WTC11 (cell line): ENCODE measurements at regions not wholly inside any gene's neighbourhood (a gene's known extent, or its start where the extent isn't known, plus 50 kb on each side); places are given as distances from the start of the nearest gene placed in this dataset.

Experiments used
- ATAC-seq: fragments of 200-7000 bp; cut with Tn5 transposase; 2 replicates; pipeline ENCODE4 v1.10.0; 2021; ENCODE audit warnings: mild to moderate bottlenecking, moderate library complexity
- CTCF ChIA-PET: fragments of 300-600 bp; sonication (Branson Sonifier 250); formaldehyde crosslinking; loops from one replicate; lab custom pipeline; 2021; ENCODE audit warnings: antibody characterized with exemption; lab: Charles Lee
- POLR2A ChIA-PET: fragments of 350-600 bp; sonication (Branson Sonifier 250); formaldehyde crosslinking; loops from one replicate; lab custom pipeline; 2021; ENCODE audit warnings: antibody characterized with exemption; lab: Charles Lee
- DNase-seq: peaks from one replicate; pipeline ENCODE4 v3.0.0; 2021; ENCODE audit warnings: low spot score
- H3K27ac Mint-ChIP-seq: 2 replicates; pipeline ENCODE4 v1.8.0; 2021; ENCODE audit warnings: mixed read lengths
- H3K27me3 Mint-ChIP-seq: 2 replicates; pipeline ENCODE4 v1.8.0; 2021; ENCODE audit warnings: low read depth, mild to moderate bottlenecking, moderate library complexity, mixed read lengths
- H3K36me3 Mint-ChIP-seq: 2 replicates; pipeline ENCODE4 v1.8.0; 2021; ENCODE audit warnings: mixed read lengths
- H3K4me1 Mint-ChIP-seq: 2 replicates; pipeline ENCODE4 v1.8.0; 2022; ENCODE audit warnings: mixed read lengths
- H3K4me3 Mint-ChIP-seq: 2 replicates; pipeline ENCODE4 v1.8.0; 2021; ENCODE audit warnings: mild to moderate bottlenecking, moderate library complexity, mixed read lengths
- H3K9me3 Mint-ChIP-seq: 2 replicates; pipeline ENCODE4 v1.8.0; 2021; ENCODE audit warnings: mixed read lengths
- CREB1 ChIP-seq: sonication (generic); formaldehyde crosslinking; IDR thresholded peaks from 2 replicates; pipeline ENCODE4 v1.8.0; 2023; ENCODE audit warnings: mild to moderate bottlenecking, missing genetic modification reagents
- GABPB1 ChIP-seq: sonication (generic); formaldehyde crosslinking; IDR thresholded peaks from 2 replicates; pipeline ENCODE4 v1.8.1; 2023; ENCODE audit warnings: mild to moderate bottlenecking, missing genetic modification reagents
- GRHL2 ChIP-seq: fragments of 250-450 bp; sonication (Bioruptor Pico); IDR thresholded peaks from 2 replicates; pipeline ENCODE4 v1.8.0; 2022; ENCODE audit warnings: mild to moderate bottlenecking, moderate library complexity; ENCODE audit not compliant: insufficient replicate concordance, severe bottlenecking
- JUN ChIP-seq: sonication (generic); formaldehyde crosslinking; IDR thresholded peaks from 2 replicates; pipeline ENCODE4 v1.8.0; 2023; ENCODE audit warnings: mild to moderate bottlenecking, missing genetic modification reagents
- NFYB ChIP-seq: sonication (generic); formaldehyde crosslinking; conservative IDR thresholded peaks from 2 replicates; pipeline ENCODE4 v1.8.0; 2022; ENCODE audit warnings: low read depth, missing genetic modification reagents
- NR2C2 ChIP-seq: sonication (generic); formaldehyde crosslinking; IDR thresholded peaks from 2 replicates; pipeline ENCODE4 v1.8.0; 2022; ENCODE audit warnings: mild to moderate bottlenecking, missing genetic modification reagents
- ZNF232 ChIP-seq: sonication (generic); formaldehyde crosslinking; IDR thresholded peaks from 2 replicates; pipeline ENCODE4 v1.8.0; 2022; ENCODE audit warnings: mild to moderate bottlenecking, missing genetic modification reagents
- TF ChIP-seq, protein P1 (sequence below): fragments of 250-450 bp; sonication (Bioruptor Pico); conservative IDR thresholded peaks from 2 replicates; pipeline ENCODE4 v1.9.0; 2021; ENCODE audit warnings: mild to moderate bottlenecking
- TF ChIP-seq, protein P2 (sequence below): sonication (generic); formaldehyde crosslinking; IDR thresholded peaks from 2 replicates; pipeline ENCODE4 v1.8.0; 2023; ENCODE audit warnings: missing genetic modification reagents
- TF ChIP-seq, protein P3 (sequence below): sonication (generic); formaldehyde crosslinking; conservative IDR thresholded peaks from 2 replicates; pipeline ENCODE4 v1.8.1; 2022; ENCODE audit warnings: mild to moderate bottlenecking, missing genetic modification reagents
- TF ChIP-seq, protein P4 (sequence below): sonication (generic); formaldehyde crosslinking; IDR thresholded peaks from 2 replicates; pipeline ENCODE4 v1.8.0; 2023; ENCODE audit warnings: missing genetic modification reagents, mild to moderate bottlenecking, borderline replicate concordance
- TF ChIP-seq, protein P5 (sequence below): sonication (generic); formaldehyde crosslinking; IDR thresholded peaks from 2 replicates; pipeline ENCODE4 v1.8.0; 2022; ENCODE audit warnings: mild to moderate bottlenecking, missing genetic modification reagents
- TF ChIP-seq, protein P6 (sequence below): sonication (generic); formaldehyde crosslinking; IDR thresholded peaks from 2 replicates; pipeline ENCODE4 v1.8.1; 2022; ENCODE audit warnings: mild to moderate bottlenecking, moderate library complexity, missing genetic modification reagents
- TF ChIP-seq, protein P7 (sequence below): fragments of 200-600 bp; IDR thresholded peaks from 2 replicates; pipeline ENCODE4 v1.8.0; 2022; ENCODE audit warnings: antibody characterized with exemption
- TF ChIP-seq, protein P8 (sequence below): sonication (generic); formaldehyde crosslinking; IDR thresholded peaks from 2 replicates; pipeline ENCODE4 v1.8.1; 2022; ENCODE audit warnings: low read depth, missing genetic modification reagents, borderline replicate concordance

DNA sequence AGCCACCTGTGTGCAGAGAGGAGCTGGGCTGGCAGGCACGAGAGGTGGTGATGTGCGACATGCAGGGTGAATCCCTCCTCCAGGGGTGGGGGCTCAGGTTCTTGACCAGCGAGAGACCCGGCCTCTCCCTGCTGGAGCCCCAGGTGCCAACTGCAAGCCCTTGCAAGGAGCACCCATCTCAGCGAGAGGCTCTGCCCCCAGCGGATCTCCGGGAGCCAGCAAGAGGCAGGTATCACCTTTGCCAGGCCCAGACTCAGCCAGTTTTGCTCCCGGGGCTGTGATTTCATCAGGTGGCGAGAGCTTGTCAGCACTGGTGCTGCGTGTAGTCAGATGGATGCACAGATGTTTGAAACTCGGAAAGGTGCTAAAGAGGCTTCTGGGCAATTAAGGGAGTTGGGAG is 87.7 kb downstream of the TFAP2C start:
- ChIA-PET POLR2A (no interaction called here), CTCF (interaction anchor here (1.0 kb wide), 1 partner anchor 257 kb away, joined by 5 read pairs; no protein-coding TSS in a partner anchor)
- peak; percentile 14 for DNase-seq

DNA sequence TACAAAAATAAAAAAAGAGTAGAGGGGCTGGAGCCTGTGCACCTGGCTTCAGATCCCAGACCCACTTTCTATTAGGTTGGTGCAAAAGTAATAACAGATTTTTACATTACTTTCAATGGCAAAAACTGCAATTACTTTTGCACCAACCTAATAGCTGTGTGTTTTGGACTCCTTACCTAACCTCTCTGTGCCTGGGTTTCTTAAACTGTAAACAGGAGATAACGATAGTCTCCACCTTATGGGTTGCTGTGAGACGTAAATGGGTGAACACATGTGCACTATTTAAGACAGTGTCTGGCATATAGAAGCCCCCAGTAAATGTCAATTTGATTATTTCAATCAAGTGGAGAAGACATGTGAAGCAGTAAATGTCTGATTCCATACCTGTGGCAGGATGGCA is 89.7 kb downstream of the TFAP2C start:
- peaks cover 11% of the 10 kb centered on the region for H3K4me1 Mint-ChIP-seq
- H3K4me3 Mint-ChIP-seq, result no peak overlapping the region
- H3K9me3 Mint-ChIP-seq, result no peaks in the 10 kb centered on the region
- no peaks in the 10 kb centered on the region for H3K36me3 Mint-ChIP-seq
- POLR2A ChIA-PET, result no interaction called here
- no peaks in the 10 kb centered on the region for H3K27me3 Mint-ChIP-seq
- DNase-seq (no peak), ATAC-seq (no peak)
- CTCF ChIA-PET, result no interaction called here
- no peak overlapping the region for H3K27ac Mint-ChIP-seq
- TF ChIP-seq ZNF232 (CRISPR knock-in tag), result no peak
- TF ChIP-seq, protein P1, sequence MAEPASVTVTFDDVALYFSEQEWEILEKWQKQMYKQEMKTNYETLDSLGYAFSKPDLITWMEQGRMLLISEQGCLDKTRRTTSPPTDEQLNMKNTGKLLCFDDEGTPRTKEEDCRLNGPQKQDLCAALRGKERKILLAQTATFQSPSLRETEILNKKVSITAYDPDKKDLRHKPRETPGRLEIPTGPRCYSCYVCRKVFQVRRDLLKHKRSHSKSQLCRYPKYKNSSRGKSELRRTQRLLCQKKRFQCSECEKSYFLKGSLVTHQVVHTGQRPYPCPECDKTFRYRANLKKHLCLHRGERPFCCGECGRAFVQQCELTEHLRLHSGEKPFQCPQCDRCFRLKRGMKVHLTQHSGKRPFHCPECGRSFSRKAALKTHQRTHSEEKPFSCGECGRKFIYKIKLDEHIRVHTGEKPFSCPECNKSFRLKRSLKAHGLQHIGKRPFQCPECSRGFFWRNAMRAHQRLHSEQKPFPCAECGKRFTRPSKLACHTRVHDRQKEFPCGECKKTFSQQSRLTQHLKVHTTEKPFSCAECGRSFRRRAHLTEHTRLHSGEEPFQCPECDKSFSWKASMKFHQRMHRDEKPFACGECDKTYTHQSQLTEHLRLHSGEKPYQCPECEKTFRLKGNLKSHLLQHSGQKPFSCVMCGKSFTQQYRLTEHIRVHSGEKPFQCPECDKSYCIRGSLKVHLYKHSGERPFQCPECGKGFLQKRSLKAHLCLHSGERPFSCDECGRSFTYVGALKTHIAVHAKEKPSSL (CRISPR knock-in tag), result no peak
- TF ChIP-seq NFYB (CRISPR knock-in tag), result no peak
- TF ChIP-seq, protein P2, sequence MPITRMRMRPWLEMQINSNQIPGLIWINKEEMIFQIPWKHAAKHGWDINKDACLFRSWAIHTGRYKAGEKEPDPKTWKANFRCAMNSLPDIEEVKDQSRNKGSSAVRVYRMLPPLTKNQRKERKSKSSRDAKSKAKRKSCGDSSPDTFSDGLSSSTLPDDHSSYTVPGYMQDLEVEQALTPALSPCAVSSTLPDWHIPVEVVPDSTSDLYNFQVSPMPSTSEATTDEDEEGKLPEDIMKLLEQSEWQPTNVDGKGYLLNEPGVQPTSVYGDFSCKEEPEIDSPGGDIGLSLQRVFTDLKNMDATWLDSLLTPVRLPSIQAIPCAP (CRISPR knock-in tag), result no peak
- TF ChIP-seq, protein P3, sequence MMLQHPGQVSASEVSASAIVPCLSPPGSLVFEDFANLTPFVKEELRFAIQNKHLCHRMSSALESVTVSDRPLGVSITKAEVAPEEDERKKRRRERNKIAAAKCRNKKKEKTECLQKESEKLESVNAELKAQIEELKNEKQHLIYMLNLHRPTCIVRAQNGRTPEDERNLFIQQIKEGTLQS, result no peak
- TF ChIP-seq GRHL2 (CRISPR knock-in tag), result no peak
- TF ChIP-seq NR2C2, result no peak
- TF ChIP-seq, protein P4, sequence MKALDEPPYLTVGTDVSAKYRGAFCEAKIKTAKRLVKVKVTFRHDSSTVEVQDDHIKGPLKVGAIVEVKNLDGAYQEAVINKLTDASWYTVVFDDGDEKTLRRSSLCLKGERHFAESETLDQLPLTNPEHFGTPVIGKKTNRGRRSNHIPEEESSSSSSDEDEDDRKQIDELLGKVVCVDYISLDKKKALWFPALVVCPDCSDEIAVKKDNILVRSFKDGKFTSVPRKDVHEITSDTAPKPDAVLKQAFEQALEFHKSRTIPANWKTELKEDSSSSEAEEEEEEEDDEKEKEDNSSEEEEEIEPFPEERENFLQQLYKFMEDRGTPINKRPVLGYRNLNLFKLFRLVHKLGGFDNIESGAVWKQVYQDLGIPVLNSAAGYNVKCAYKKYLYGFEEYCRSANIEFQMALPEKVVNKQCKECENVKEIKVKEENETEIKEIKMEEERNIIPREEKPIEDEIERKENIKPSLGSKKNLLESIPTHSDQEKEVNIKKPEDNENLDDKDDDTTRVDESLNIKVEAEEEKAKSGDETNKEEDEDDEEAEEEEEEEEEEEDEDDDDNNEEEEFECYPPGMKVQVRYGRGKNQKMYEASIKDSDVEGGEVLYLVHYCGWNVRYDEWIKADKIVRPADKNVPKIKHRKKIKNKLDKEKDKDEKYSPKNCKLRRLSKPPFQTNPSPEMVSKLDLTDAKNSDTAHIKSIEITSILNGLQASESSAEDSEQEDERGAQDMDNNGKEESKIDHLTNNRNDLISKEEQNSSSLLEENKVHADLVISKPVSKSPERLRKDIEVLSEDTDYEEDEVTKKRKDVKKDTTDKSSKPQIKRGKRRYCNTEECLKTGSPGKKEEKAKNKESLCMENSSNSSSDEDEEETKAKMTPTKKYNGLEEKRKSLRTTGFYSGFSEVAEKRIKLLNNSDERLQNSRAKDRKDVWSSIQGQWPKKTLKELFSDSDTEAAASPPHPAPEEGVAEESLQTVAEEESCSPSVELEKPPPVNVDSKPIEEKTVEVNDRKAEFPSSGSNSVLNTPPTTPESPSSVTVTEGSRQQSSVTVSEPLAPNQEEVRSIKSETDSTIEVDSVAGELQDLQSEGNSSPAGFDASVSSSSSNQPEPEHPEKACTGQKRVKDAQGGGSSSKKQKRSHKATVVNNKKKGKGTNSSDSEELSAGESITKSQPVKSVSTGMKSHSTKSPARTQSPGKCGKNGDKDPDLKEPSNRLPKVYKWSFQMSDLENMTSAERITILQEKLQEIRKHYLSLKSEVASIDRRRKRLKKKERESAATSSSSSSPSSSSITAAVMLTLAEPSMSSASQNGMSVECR (CRISPR knock-in tag), result no peak

More for the DNA sequence above, 87.7 kb downstream of the TFAP2C start:
- TF ChIP-seq JUN (CRISPR knock-in tag) (no peak), GABPB1 (CRISPR knock-in tag) (no peak), CREB1 (CRISPR knock-in tag) (no peak)
- TF ChIP-seq, protein P5, sequence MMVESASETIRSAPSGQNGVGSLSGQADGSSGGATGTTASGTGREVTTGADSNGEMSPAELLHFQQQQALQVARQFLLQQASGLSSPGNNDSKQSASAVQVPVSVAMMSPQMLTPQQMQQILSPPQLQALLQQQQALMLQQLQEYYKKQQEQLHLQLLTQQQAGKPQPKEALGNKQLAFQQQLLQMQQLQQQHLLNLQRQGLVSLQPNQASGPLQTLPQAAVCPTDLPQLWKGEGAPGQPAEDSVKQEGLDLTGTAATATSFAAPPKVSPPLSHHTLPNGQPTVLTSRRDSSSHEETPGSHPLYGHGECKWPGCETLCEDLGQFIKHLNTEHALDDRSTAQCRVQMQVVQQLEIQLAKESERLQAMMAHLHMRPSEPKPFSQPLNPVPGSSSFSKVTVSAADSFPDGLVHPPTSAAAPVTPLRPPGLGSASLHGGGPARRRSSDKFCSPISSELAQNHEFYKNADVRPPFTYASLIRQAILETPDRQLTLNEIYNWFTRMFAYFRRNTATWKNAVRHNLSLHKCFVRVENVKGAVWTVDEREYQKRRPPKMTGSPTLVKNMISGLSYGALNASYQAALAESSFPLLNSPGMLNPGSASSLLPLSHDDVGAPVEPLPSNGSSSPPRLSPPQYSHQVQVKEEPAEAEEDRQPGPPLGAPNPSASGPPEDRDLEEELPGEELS (CRISPR knock-in tag), result no peak
- TF ChIP-seq, protein P1 (CRISPR knock-in tag), result no peak
- TF ChIP-seq, protein P6, sequence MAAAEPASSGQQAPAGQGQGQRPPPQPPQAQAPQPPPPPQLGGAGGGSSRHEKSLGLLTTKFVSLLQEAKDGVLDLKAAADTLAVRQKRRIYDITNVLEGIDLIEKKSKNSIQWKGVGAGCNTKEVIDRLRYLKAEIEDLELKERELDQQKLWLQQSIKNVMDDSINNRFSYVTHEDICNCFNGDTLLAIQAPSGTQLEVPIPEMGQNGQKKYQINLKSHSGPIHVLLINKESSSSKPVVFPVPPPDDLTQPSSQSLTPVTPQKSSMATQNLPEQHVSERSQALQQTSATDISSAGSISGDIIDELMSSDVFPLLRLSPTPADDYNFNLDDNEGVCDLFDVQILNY, result no peak
- TF ChIP-seq, protein P7, sequence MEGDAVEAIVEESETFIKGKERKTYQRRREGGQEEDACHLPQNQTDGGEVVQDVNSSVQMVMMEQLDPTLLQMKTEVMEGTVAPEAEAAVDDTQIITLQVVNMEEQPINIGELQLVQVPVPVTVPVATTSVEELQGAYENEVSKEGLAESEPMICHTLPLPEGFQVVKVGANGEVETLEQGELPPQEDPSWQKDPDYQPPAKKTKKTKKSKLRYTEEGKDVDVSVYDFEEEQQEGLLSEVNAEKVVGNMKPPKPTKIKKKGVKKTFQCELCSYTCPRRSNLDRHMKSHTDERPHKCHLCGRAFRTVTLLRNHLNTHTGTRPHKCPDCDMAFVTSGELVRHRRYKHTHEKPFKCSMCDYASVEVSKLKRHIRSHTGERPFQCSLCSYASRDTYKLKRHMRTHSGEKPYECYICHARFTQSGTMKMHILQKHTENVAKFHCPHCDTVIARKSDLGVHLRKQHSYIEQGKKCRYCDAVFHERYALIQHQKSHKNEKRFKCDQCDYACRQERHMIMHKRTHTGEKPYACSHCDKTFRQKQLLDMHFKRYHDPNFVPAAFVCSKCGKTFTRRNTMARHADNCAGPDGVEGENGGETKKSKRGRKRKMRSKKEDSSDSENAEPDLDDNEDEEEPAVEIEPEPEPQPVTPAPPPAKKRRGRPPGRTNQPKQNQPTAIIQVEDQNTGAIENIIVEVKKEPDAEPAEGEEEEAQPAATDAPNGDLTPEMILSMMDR, result no peak
- TF ChIP-seq, protein P8, sequence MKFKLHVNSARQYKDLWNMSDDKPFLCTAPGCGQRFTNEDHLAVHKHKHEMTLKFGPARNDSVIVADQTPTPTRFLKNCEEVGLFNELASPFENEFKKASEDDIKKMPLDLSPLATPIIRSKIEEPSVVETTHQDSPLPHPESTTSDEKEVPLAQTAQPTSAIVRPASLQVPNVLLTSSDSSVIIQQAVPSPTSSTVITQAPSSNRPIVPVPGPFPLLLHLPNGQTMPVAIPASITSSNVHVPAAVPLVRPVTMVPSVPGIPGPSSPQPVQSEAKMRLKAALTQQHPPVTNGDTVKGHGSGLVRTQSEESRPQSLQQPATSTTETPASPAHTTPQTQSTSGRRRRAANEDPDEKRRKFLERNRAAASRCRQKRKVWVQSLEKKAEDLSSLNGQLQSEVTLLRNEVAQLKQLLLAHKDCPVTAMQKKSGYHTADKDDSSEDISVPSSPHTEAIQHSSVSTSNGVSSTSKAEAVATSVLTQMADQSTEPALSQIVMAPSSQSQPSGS (CRISPR knock-in tag), result no peak
- Mint-ChIP-seq H3K27me3 (no peaks in the 10 kb centered on the region), H3K4me1 (peaks cover 18% of the 10 kb centered on the region), H3K36me3 (no peaks in the 10 kb centered on the region), H3K9me3 (no peaks in the 10 kb centered on the region), H3K27ac (no peak overlapping the region), H3K4me3 (no peak overlapping the region)
- no peak for ATAC-seq
